SK-N-SH treated with all-trans-retinoic acid at 6 μM for 48 hours (cell line): ENCODE measurements at regions not wholly inside any gene's neighbourhood (a gene's known extent, or its start where the extent isn't known, plus 50 kb on each side); places are given as distances from the start of the nearest gene placed in this dataset.

Experiments used
- ARNTL ChIP-seq: fragments of 450-650 bp; formaldehyde crosslinking; IDR thresholded peaks from 2 replicates; pipeline ENCODE4 v1.5.0; 2020; ENCODE audit warnings: low read depth, mild to moderate bottlenecking, moderate library complexity, borderline replicate concordance
- CREB5 ChIP-seq: fragments of 250-450 bp; sonication (Bioruptor Pico); IDR thresholded peaks from 2 replicates; pipeline ENCODE4 v1.5.1; 2020; ENCODE audit warnings: low read depth, mild to moderate bottlenecking, moderate library complexity
- CSRNP3 ChIP-seq: fragments of 250-450 bp; sonication (Bioruptor Pico); IDR thresholded peaks from 2 replicates; pipeline ENCODE4 v1.5.1; 2021; ENCODE audit warnings: mild to moderate bottlenecking, moderate library complexity
- PPARA ChIP-seq: fragments of 250-450 bp; sonication (Bioruptor Pico); IDR thresholded peaks from 2 replicates; pipeline ENCODE4 v1.5.0; 2020; ENCODE audit warnings: mild to moderate bottlenecking, borderline replicate concordance
- RARB ChIP-seq: fragments of 250-450 bp; sonication (Bioruptor Pico); IDR thresholded peaks from 2 replicates; pipeline ENCODE4 v1.8.0; 2021; ENCODE audit warnings: mild to moderate bottlenecking, moderate library complexity
- SNAI2 ChIP-seq: fragments of 250-450 bp; sonication (Bioruptor Pico); IDR thresholded peaks from 2 replicates; pipeline ENCODE4 v1.5.0; 2020; ENCODE audit warnings: mild to moderate bottlenecking, moderate library complexity
- TCF4 ChIP-seq: fragments of 250-450 bp; sonication (Bioruptor Pico); IDR thresholded peaks from 2 replicates; pipeline ENCODE4 v1.8.0; 2021; ENCODE audit warnings: mild to moderate bottlenecking, moderate library complexity, borderline replicate concordance
- TOX ChIP-seq: fragments of 250-450 bp; sonication (Bioruptor Pico); IDR thresholded peaks from 2 replicates; pipeline ENCODE4 v1.8.0; 2021; ENCODE audit warnings: mild to moderate bottlenecking, moderate library complexity, borderline replicate concordance
- ZFP3 ChIP-seq: fragments of 250-450 bp; sonication (Bioruptor Pico); IDR thresholded peaks from 2 replicates; pipeline ENCODE4 v1.5.0; 2020; ENCODE audit warnings: mild to moderate bottlenecking, moderate library complexity
- ZFP30 ChIP-seq: fragments of 450-650 bp; formaldehyde crosslinking; IDR thresholded peaks from 2 replicates; pipeline ENCODE4 v1.5.0; 2022; ENCODE audit warnings: mild to moderate bottlenecking, moderate library complexity
- ZNF565 ChIP-seq: fragments of 450-650 bp; formaldehyde crosslinking; conservative IDR thresholded peaks from 2 replicates; pipeline ENCODE4 v1.5.0; 2020; ENCODE audit warnings: low read depth, mild to moderate bottlenecking, moderate library complexity
- ZNF70 ChIP-seq: fragments of 450-650 bp; formaldehyde crosslinking; IDR thresholded peaks from 2 replicates; pipeline ENCODE4 v1.5.0; 2020; ENCODE audit warnings: mild to moderate bottlenecking, moderate library complexity
- TF ChIP-seq, protein P1 (sequence below): fragments of 250-450 bp; sonication (Bioruptor Pico); IDR thresholded peaks from 2 replicates; pipeline ENCODE4 v1.8.0; 2020; ENCODE audit warnings: mild to moderate bottlenecking, moderate library complexity, borderline replicate concordance

DNA sequence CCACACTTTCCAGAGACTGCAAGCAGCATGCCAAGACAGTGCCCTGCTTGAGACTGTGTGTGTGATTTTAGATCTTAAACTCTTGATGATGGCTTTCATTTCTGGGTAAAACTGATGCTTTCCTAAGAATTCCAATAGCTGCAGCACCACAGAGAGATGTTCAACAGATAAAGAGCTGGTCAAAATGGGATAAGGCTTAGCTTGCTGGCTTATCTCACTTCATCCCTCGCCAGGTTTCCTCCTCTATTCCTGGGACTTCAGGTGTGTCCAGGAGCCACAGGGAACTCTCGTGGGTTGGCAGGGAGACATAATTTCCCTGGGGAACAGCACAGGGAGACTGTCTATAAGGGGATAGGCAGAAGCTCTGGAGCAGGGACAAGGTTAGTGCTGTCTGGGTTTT is 137.3 kb downstream of the KCTD15 start:
- no peak for TF ChIP-seq ZNF70 (CRISPR knock-in tag)
- TF ChIP-seq TOX (CRISPR knock-in tag): no peak
- no peak for TF ChIP-seq CREB5 (CRISPR knock-in tag)
- no peak for TF ChIP-seq SNAI2
- no peak for TF ChIP-seq ARNTL (CRISPR knock-in tag)
- TF ChIP-seq CSRNP3 (CRISPR knock-in tag): no peak
- no peak for TF ChIP-seq TCF4 (CRISPR knock-in tag)
- TF ChIP-seq ZFP3: no peak
- TF ChIP-seq ZNF565 (CRISPR knock-in tag): no peak
- TF ChIP-seq, protein P1, sequence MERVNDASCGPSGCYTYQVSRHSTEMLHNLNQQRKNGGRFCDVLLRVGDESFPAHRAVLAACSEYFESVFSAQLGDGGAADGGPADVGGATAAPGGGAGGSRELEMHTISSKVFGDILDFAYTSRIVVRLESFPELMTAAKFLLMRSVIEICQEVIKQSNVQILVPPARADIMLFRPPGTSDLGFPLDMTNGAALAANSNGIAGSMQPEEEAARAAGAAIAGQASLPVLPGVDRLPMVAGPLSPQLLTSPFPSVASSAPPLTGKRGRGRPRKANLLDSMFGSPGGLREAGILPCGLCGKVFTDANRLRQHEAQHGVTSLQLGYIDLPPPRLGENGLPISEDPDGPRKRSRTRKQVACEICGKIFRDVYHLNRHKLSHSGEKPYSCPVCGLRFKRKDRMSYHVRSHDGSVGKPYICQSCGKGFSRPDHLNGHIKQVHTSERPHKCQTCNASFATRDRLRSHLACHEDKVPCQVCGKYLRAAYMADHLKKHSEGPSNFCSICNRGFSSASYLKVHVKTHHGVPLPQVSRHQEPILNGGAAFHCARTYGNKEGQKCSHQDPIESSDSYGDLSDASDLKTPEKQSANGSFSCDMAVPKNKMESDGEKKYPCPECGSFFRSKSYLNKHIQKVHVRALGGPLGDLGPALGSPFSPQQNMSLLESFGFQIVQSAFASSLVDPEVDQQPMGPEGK: no peak
- no peak for TF ChIP-seq RARB
- TF ChIP-seq ZFP30 (CRISPR knock-in tag): no peak
- TF ChIP-seq PPARA (CRISPR knock-in tag): no peak
